Neural progenitor cell (in vitro differentiated cells): ENCODE measurements at regions not wholly inside any gene's neighbourhood (a gene's known extent, or its start where the extent isn't known, plus 50 kb on each side); places are given as distances from the start of the nearest gene placed in this dataset.

Experiments
- DNase-seq: peaks from one replicate; pipeline ENCODE4 v3.0.0-alpha.2; 2016; ENCODE audit warnings: low spot score
- H2AFZ ChIP-seq: fragments of 200-600 bp; sonication (generic); replicated peaks from 2 replicates; pipeline ENCODE4 v1.6.1; 2016; ENCODE audit warnings: antibody characterized with exemption
- H3F3A ChIP-seq: fragments of 200-600 bp; sonication (generic); 2 replicates; pipeline ENCODE4 v1.6.1; 2016; ENCODE audit warnings: antibody characterized with exemption, low read depth
- H3K27ac ChIP-seq: fragments of 200-600 bp; sonication (generic); 2 replicates; pipeline ENCODE4 v1.5.1; 2016; ENCODE audit warnings: mild to moderate bottlenecking
- H3K27me3 ChIP-seq: fragments of 200-600 bp; sonication (generic); 2 replicates; pipeline ENCODE4 v1.6.1; 2016; ENCODE audit warnings: mild to moderate bottlenecking, moderate library complexity
- H3K36me3 ChIP-seq: fragments of 200-600 bp; sonication (generic); 2 replicates; pipeline ENCODE4 v1.5.1; 2016
- H3K4me1 ChIP-seq: fragments of 200-600 bp; sonication (generic); 2 replicates; pipeline ENCODE4 v1.6.1; 2016; ENCODE audit warnings: mixed run types
- H3K4me2 ChIP-seq: fragments of 200-600 bp; sonication (generic); 2 replicates; pipeline ENCODE4 v1.6.1; 2016
- H3K4me3 ChIP-seq: fragments of 200-600 bp; sonication (generic); 2 replicates; pipeline ENCODE4 v1.5.1; 2016
- H3K79me2 ChIP-seq: fragments of 200-600 bp; sonication (generic); 2 replicates; pipeline ENCODE4 v1.6.1; 2016; ENCODE audit warnings: low read depth
- H3K9ac ChIP-seq: fragments of 200-600 bp; sonication (generic); 2 replicates; pipeline ENCODE4 v1.6.1; 2016
- H3K9me3 ChIP-seq: fragments of 200-600 bp; sonication (generic); 2 replicates; pipeline ENCODE4 v1.5.1; 2016; ENCODE audit warnings: low read depth
- H4K20me1 ChIP-seq: fragments of 200-600 bp; sonication (generic); 2 replicates; pipeline ENCODE4 v1.6.1; 2016; ENCODE audit warnings: low read depth
- H3K27ac Mint-ChIP-seq: 3 replicates; pipeline ENCODE4 v1.8.0; 2021; ENCODE audit warnings: mixed read lengths
- H3K27me3 Mint-ChIP-seq: 2 replicates; pipeline ENCODE4 v1.8.0; 2022; ENCODE audit warnings: low read depth, mild to moderate bottlenecking, inconsistent platforms, moderate library complexity, mixed read lengths; ENCODE audit not compliant: insufficient read depth
- H3K36me3 Mint-ChIP-seq: 3 replicates; pipeline ENCODE4 v1.8.0; 2021; ENCODE audit warnings: mixed read lengths
- H3K4me1 Mint-ChIP-seq: 3 replicates; pipeline ENCODE4 v1.8.0; 2021; ENCODE audit warnings: mixed read lengths
- H3K4me3 Mint-ChIP-seq: 3 replicates; pipeline ENCODE4 v1.8.0; 2021; ENCODE audit warnings: mild to moderate bottlenecking, moderate library complexity, mixed read lengths
- H3K9me3 Mint-ChIP-seq: 3 replicates; pipeline ENCODE4 v1.8.0; 2020; ENCODE audit warnings: mixed read lengths
- CTCF ChIP-seq: fragments of 200-600 bp; sonication (generic); IDR thresholded peaks from 2 replicates; pipeline ENCODE4 v1.5.1; 2017; ENCODE audit warnings: antibody characterized with exemption, mild to moderate bottlenecking
- EZH2 ChIP-seq: fragments of 200-600 bp; sonication (generic); IDR thresholded peaks from 2 replicates; pipeline ENCODE4 v1.6.1; 2017; ENCODE audit warnings: antibody characterized with exemption, mild to moderate bottlenecking, moderate library complexity
- EZH2phosphoT487 ChIP-seq: fragments of 200-600 bp; sonication (generic); IDR thresholded peaks from 2 replicates; pipeline ENCODE4 v1.6.1; 2017; ENCODE audit warnings: antibody characterized with exemption

GRCh38 chr5:101942321-101942882 is 353.7 kb downstream of the SLCO4C1 start:
- H3K27me3 Mint-ChIP-seq: no peaks in the 10 kb centered on the region
- no peak overlapping the region for H3K4me3 Mint-ChIP-seq
- H3K4me1 ChIP-seq: no peaks in the 10 kb centered on the region
- no peaks in the 10 kb centered on the region for H3K27me3 ChIP-seq
- TF ChIP-seq CTCF: peak; percentile 78
- no peak for TF ChIP-seq EZH2phosphoT487
- H2AFZ ChIP-seq: peak overlapping the region; percentile 97
- H4K20me1 ChIP-seq: no peaks in the 10 kb centered on the region
- peaks cover 8% of the 10 kb centered on the region for H3K4me1 Mint-ChIP-seq
- H3K27ac Mint-ChIP-seq: no peak overlapping the region
- H3F3A ChIP-seq: no peaks in the 10 kb centered on the region
- no peak overlapping the region for H3K27ac ChIP-seq
- H3K79me2 ChIP-seq: no peaks in the 10 kb centered on the region
- H3K36me3 ChIP-seq: no peaks in the 10 kb centered on the region
- no peak overlapping the region for H3K9ac ChIP-seq
- H3K4me2 ChIP-seq: no peak overlapping the region
- H3K9me3 Mint-ChIP-seq: no peaks in the 10 kb centered on the region
- H3K4me3 ChIP-seq: no peak overlapping the region
- no peaks in the 10 kb centered on the region for H3K36me3 Mint-ChIP-seq
- peak; percentile 66 for DNase-seq
- H3K9me3 ChIP-seq: no peaks in the 10 kb centered on the region

GRCh38 chr5:101937041-101937440 is 359.0 kb downstream of the SLCO4C1 start:
- H3K79me2 ChIP-seq: no peaks in the 10 kb centered on the region
- no peak overlapping the region for H3K9ac ChIP-seq
- H3K4me2 ChIP-seq: no peak overlapping the region
- no peaks in the 10 kb centered on the region for H3K9me3 ChIP-seq
- TF ChIP-seq EZH2 (no peak), EZH2phosphoT487 (no peak), CTCF (no peak)
- no peaks in the 10 kb centered on the region for H3K4me1 ChIP-seq
- peaks cover under 1% of the 10 kb centered on the region for H3K4me1 Mint-ChIP-seq
- H3K9me3 Mint-ChIP-seq: no peaks in the 10 kb centered on the region
- H3K36me3 ChIP-seq: no peaks in the 10 kb centered on the region
- H3K27me3 ChIP-seq: no peaks in the 10 kb centered on the region
- H3K27ac ChIP-seq: no peak overlapping the region
- H3K36me3 Mint-ChIP-seq: no peaks in the 10 kb centered on the region
- H3K4me3 ChIP-seq: no peak overlapping the region
- H4K20me1 ChIP-seq: no peaks in the 10 kb centered on the region
- no peaks in the 10 kb centered on the region for H3K27me3 Mint-ChIP-seq
- DNase-seq: no peak
- H3K4me3 Mint-ChIP-seq: no peak overlapping the region
- no peak overlapping the region for H3K27ac Mint-ChIP-seq
- no peak overlapping the region for H2AFZ ChIP-seq
- no peaks in the 10 kb centered on the region for H3F3A ChIP-seq

- Histone ChIP-seq H3K9ac (no peak overlapping the region), H3K9me3 (no peaks in the 10 kb centered on the region), H3K36me3 (no peaks in the 10 kb centered on the region), H3K4me2 (no peak overlapping the region), H4K20me1 (no peaks in the 10 kb centered on the region), H2AFZ (no peak overlapping the region), H3K79me2 (no peaks in the 10 kb centered on the region), H3K4me1 (no peaks in the 10 kb centered on the region), H3F3A (no peaks in the 10 kb centered on the region), H3K27me3 (no peaks in the 10 kb centered on the region), H3K27ac (no peak overlapping the region), H3K4me3 (no peak overlapping the region)
- TF ChIP-seq CTCF: no peak
- no peak for TF ChIP-seq EZH2
- no peak for TF ChIP-seq EZH2phosphoT487
- H3K9me3 Mint-ChIP-seq: no peaks in the 10 kb centered on the region
- no peak overlapping the region for H3K4me3 Mint-ChIP-seq
- no peak overlapping the region for H3K27ac Mint-ChIP-seq
- no peaks in the 10 kb centered on the region for H3K36me3 Mint-ChIP-seq
- no peaks in the 10 kb centered on the region for H3K27me3 Mint-ChIP-seq
- DNase-seq: no peak
- H3K4me1 Mint-ChIP-seq: no peaks in the 10 kb centered on the region
Observed at GRCh38 chr5:101935086-101935485, 361.0 kb downstream of the SLCO4C1 start.
